HL-60 (cell line): ENCODE measurements at regions not wholly inside any gene's neighbourhood (a gene's known extent, or its start where the extent isn't known, plus 50 kb on each side); places are given as distances from the start of the nearest gene placed in this dataset.

Experiments used
- CTCF ChIP-seq: IDR thresholded peaks from one replicate; pipeline ENCODE4 v1.5.1; 2011; ENCODE audit warnings: low read length, control low read depth, inconsistent platforms; ENCODE audit not compliant: insufficient read depth
- POLR2AphosphoS5 ChIP-seq: IDR thresholded peaks from 2 replicates; pipeline ENCODE4 v1.6.1; 2012; ENCODE audit warnings: low read depth
- SPI1 ChIP-seq: IDR thresholded peaks from 2 replicates; pipeline ENCODE4 v1.6.1; 2012; ENCODE audit warnings: low read depth, mild to moderate bottlenecking, borderline replicate concordance
- TF ChIP-seq, protein P1 (sequence below): IDR thresholded peaks from 2 replicates; pipeline ENCODE4 v1.6.1; 2012; ENCODE audit warnings: low read depth; ENCODE audit not compliant: insufficient replicate concordance

DNA sequence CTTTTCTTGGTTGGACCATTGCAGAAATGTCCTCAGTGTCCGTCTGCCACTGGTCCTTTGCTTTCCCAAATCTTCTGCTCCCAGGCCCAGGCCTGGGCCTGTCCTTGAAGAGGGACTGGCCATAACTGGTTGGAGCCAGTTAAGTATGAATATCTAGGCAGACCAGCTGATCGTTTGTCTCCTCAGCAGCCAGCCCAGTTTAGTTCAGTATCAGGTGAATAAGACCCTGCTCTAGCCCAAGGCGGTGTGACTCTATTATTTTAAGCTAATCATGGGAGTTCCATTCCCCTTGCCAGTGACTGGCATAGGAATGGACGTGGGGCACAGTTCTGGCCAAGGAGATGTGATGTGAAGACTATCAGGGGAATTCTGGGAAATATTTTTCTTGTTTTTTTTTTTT is 73.9 kb upstream of the RASGRF1 start:
- TF ChIP-seq CTCF (no peak), POLR2AphosphoS5 (no peak), SPI1 (no peak)
- TF ChIP-seq, protein P1, sequence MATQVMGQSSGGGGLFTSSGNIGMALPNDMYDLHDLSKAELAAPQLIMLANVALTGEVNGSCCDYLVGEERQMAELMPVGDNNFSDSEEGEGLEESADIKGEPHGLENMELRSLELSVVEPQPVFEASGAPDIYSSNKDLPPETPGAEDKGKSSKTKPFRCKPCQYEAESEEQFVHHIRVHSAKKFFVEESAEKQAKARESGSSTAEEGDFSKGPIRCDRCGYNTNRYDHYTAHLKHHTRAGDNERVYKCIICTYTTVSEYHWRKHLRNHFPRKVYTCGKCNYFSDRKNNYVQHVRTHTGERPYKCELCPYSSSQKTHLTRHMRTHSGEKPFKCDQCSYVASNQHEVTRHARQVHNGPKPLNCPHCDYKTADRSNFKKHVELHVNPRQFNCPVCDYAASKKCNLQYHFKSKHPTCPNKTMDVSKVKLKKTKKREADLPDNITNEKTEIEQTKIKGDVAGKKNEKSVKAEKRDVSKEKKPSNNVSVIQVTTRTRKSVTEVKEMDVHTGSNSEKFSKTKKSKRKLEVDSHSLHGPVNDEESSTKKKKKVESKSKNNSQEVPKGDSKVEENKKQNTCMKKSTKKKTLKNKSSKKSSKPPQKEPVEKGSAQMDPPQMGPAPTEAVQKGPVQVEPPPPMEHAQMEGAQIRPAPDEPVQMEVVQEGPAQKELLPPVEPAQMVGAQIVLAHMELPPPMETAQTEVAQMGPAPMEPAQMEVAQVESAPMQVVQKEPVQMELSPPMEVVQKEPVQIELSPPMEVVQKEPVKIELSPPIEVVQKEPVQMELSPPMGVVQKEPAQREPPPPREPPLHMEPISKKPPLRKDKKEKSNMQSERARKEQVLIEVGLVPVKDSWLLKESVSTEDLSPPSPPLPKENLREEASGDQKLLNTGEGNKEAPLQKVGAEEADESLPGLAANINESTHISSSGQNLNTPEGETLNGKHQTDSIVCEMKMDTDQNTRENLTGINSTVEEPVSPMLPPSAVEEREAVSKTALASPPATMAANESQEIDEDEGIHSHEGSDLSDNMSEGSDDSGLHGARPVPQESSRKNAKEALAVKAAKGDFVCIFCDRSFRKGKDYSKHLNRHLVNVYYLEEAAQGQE: no peak
